AG04450 (cell line): ENCODE measurements at regions not wholly inside any gene's neighbourhood (a gene's known extent, or its start where the extent isn't known, plus 50 kb on each side); places are given as distances from the start of the nearest gene placed in this dataset.

Experiments
- CTCF ChIA-PET: fragments of 300-600, 350-600 bp; formaldehyde crosslinking; extraction: SDS; loops from one replicate; lab custom pipeline; 2022; ENCODE audit warnings: antibody characterized with exemption, inconsistent platforms; lab: Charles Lee
- POLR2A ChIA-PET: fragments of 350-600 bp; formaldehyde crosslinking; extraction: SDS; loops from one replicate; lab custom pipeline; 2021; ENCODE audit warnings: antibody characterized with exemption, inconsistent platforms; lab: Yijun Ruan, JAX
- DNase-seq: peaks from one replicate; pipeline ENCODE4 v3.0.0-alpha.2; 2011; ENCODE audit warnings: low read depth, low spot score
- H3K27ac ChIP-seq: one replicate; pipeline ENCODE4 v1.5.1; 2012; ENCODE audit warnings: low read depth, low read length, control low read depth
- H3K27me3 ChIP-seq: one replicate; pipeline ENCODE4 v1.6.0; 2012; ENCODE audit warnings: low read length; ENCODE audit not compliant: control insufficient read depth, insufficient read depth
- H3K4me3 ChIP-seq: 2 replicates; pipeline ENCODE4 v1.5.1; 2011; ENCODE audit warnings: mild to moderate bottlenecking, low read depth, low read length, control low read depth
- H3K9me3 ChIP-seq: 2 replicates; pipeline ENCODE4 v1.5.1; 2012; ENCODE audit warnings: low read length; ENCODE audit not compliant: control insufficient read depth, insufficient read depth
- TF ChIP-seq, protein P1 (sequence below): IDR thresholded peaks from 2 replicates; pipeline ENCODE4 v1.5.1; 2011; ENCODE audit warnings: low read depth, low read length, control low read depth, inconsistent platforms

DNA sequence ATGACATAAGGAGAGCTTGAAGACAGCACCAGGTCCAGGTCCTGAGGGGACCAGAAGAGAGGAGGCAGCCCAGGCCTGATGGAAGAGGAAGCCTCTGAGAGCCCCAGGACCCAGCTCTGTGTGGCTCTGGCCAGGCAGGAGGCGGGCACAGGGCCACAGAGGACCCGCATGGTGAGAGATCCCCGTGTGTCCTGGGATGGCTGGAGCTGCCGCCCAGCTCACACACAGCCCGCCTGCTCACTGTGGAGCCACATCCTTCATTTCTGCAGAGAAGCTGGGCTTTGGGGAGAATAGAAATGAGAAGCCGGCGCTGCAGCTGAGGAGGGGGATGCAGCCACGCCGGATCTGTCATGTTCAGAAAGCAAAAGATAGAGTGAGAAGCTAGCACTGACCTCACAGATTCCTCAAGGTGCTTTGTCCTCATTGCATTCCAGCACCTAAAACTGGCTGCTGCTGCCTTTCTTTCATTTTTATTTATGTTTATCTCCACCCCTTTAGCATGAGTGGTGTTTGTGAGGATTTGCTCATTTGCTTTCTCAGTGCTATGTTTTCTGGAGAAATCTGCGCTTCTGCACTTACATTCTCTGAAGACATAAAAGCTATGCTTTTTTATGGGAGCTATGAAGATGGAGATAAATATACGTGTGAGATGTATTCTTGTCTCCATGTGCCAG, 307.6 kb upstream of the MYT1L start:
- TF ChIP-seq, protein P1, sequence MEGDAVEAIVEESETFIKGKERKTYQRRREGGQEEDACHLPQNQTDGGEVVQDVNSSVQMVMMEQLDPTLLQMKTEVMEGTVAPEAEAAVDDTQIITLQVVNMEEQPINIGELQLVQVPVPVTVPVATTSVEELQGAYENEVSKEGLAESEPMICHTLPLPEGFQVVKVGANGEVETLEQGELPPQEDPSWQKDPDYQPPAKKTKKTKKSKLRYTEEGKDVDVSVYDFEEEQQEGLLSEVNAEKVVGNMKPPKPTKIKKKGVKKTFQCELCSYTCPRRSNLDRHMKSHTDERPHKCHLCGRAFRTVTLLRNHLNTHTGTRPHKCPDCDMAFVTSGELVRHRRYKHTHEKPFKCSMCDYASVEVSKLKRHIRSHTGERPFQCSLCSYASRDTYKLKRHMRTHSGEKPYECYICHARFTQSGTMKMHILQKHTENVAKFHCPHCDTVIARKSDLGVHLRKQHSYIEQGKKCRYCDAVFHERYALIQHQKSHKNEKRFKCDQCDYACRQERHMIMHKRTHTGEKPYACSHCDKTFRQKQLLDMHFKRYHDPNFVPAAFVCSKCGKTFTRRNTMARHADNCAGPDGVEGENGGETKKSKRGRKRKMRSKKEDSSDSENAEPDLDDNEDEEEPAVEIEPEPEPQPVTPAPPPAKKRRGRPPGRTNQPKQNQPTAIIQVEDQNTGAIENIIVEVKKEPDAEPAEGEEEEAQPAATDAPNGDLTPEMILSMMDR: no peak
- Histone ChIP-seq H3K27me3 (no peaks in the 10 kb centered on the region), H3K27ac (no peak overlapping the region), H3K9me3 (peaks cover 54% of the 10 kb centered on the region), H3K4me3 (no peak overlapping the region)
- CTCF ChIA-PET: no interaction called here
- DNase-seq: no peak
- POLR2A ChIA-PET: no interaction called here

DNA sequence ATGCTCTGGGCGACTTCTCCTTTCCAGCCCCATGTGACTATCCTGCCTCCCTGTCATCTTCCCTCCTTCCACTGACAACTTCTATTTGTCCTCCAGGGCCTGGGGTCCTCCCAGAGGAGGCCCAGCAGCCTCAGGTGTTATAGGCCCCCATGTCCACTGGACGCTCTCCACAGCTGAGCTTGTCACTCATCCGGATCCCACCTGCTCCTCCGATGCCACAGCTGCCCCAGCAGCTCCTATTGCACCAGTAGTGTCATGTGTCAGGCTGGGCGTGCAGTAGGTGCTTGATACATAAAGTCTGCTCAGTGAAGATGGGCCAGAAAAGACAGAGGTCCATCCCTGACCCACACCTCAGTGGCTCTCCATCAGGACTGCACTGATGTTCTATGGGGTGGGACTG, 305.7 kb upstream of the MYT1L start:
- CTCF ChIA-PET: no interaction called here
- TF ChIP-seq, protein P1: no peak
- DNase-seq: no peak
- Histone ChIP-seq H3K4me3 (no peak overlapping the region), H3K27ac (no peak overlapping the region), H3K27me3 (no peaks in the 10 kb centered on the region), H3K9me3 (peaks cover 44% of the 10 kb centered on the region)
- POLR2A ChIA-PET: no interaction called here

DNA sequence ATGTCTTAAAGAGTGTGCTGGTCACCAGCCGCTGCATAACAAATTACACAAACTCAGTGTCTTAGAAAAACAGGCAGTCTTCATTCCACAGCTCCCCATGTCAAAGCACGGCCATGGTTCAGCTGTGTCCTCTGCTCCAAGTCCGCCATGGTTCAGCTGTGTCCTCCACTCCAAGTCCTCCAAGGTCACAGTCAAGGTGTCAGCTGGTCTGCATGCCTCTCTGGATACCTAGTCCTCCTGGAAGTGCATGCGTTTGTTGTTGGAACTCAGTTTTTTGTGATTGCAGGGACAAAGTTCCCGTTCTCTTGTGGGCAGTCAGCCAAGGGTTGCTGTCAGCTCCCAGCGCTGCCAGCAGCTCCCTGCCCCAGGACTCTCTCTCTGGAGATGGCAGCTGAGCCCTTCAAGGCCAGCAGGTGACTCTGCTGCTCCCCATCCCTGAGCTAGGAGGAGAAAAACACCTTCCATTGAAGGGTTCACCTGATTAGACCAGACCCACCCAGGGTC, 304.0 kb upstream of the MYT1L start:
- POLR2A ChIA-PET: no interaction called here
- Histone ChIP-seq H3K27me3 (no peaks in the 10 kb centered on the region), H3K27ac (no peak overlapping the region), H3K4me3 (no peak overlapping the region), H3K9me3 (peaks cover 41% of the 10 kb centered on the region)
- DNase-seq: no peak
- TF ChIP-seq, protein P1: no peak
- CTCF ChIA-PET: no interaction called here

DNA sequence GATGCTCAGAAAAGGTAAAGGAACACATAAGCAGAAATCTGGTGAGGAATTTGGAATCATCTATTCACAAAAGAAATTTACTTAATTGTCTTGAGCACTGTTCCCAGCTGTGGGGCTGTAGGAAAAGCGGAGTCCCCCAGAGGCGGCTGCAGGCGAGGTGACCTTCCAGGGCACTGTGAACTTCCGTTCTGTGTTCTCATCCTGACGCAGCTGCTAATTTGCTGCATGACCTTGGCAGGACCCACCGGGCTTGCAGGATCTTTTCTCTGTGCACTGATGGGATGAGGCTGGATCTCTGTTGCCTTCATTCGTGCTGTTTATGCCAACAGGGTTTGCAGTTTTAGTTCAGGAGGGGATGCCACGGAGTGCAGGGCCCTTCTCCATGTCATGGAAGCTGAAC, 301.9 kb upstream of the MYT1L start:
- Histone ChIP-seq H3K27ac (no peak overlapping the region), H3K4me3 (no peak overlapping the region), H3K9me3 (peaks cover 28% of the 10 kb centered on the region), H3K27me3 (no peaks in the 10 kb centered on the region)
- TF ChIP-seq, protein P1: no peak
- DNase-seq: no peak
- ChIA-PET CTCF (no interaction called here), POLR2A (no interaction called here)

DNA sequence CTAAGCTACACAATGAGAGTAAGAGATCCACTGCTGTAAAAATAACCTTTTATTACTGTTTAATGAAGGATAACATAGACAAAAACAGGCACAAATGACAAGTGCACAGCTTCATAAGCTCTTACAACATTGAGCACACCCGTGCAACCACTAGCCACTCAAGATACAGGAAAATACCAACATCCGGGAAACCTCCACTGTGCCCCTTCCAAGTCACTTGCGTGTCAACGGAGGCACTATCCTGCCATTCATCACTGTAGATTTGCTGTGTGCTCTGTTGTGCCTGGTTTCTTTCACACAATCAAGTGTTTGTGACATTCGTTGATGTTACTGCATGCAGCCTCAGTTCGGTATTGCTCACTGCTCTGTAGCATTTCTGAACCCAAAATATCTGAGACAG, 292.9 kb upstream of the MYT1L start:
- TF ChIP-seq, protein P1: no peak
- CTCF ChIA-PET: no interaction called here
- Histone ChIP-seq H3K9me3 (no peaks in the 10 kb centered on the region; the same call in none of the 2 replicates), H3K27me3 (no peaks in the 10 kb centered on the region), H3K4me3 (no peak overlapping the region), H3K27ac (no peak overlapping the region)
- POLR2A ChIA-PET: no interaction called here
- no peak for DNase-seq
